Activated naive CD8-positive, alpha-beta T cell treated with anti-CD3 and anti-CD28 coated beads, Interleukin-2, amount 50 U/mL, for 24 hours (primary cell): ENCODE measurements at regions not wholly inside any gene's neighbourhood (a gene's known extent, or its start where the extent isn't known, plus 50 kb on each side); places are given as distances from the start of the nearest gene placed in this dataset.
"Not testable (repeated sequence)": the region's sequence is repeated elsewhere in the genome, so short reads cannot be mapped to it uniquely, and the experiment has no call there.

Source experiments
- ATAC-seq: fragments of 150-1000 bp; cut with Tn5 transposase; one replicate; pipeline ENCODE4 v1.10.0; 2021
- DNase-seq: peaks from one replicate; pipeline ENCODE4 v3.0.0; 2021
- H3K27ac Mint-ChIP-seq: one replicate; pipeline ENCODE4 v1.8.0; 2021; ENCODE audit warnings: mild to moderate bottlenecking, mixed read lengths
- H3K27me3 Mint-ChIP-seq: one replicate; pipeline ENCODE4 v1.8.0; 2021; ENCODE audit warnings: mixed read lengths
- H3K36me3 Mint-ChIP-seq: one replicate; pipeline ENCODE4 v1.8.0; 2021; ENCODE audit warnings: low read depth, mixed read lengths
- H3K4me1 Mint-ChIP-seq: one replicate; pipeline ENCODE4 v1.8.0; 2021; ENCODE audit warnings: mixed read lengths
- H3K4me3 Mint-ChIP-seq: one replicate; pipeline ENCODE4 v1.8.0; 2021; ENCODE audit warnings: mild to moderate bottlenecking, moderate library complexity, mixed read lengths
- H3K9me3 Mint-ChIP-seq: one replicate; pipeline ENCODE4 v1.8.0; 2021; ENCODE audit warnings: mixed read lengths

GRCh38 chr4:28436191-28437080 is 1575.8 kb downstream of the STIM2 start:
- Mint-ChIP-seq H3K27ac (no peak overlapping the region), H3K4me1 (no peaks in the 10 kb centered on the region), H3K36me3 (no peaks in the 10 kb centered on the region), H3K9me3 (peaks cover 3% of the 10 kb centered on the region), H3K4me3 (no peak overlapping the region), H3K27me3 (no peaks in the 10 kb centered on the region)
- ATAC-seq: no peak
- DNase-seq: no peak

- ATAC-seq: no peak
- H3K36me3 Mint-ChIP-seq: no peaks in the 10 kb centered on the region
- no peaks in the 10 kb centered on the region for H3K4me1 Mint-ChIP-seq
- peaks cover 11% of the 10 kb centered on the region for H3K9me3 Mint-ChIP-seq
- no peak overlapping the region for H3K27ac Mint-ChIP-seq
- no peaks in the 10 kb centered on the region for H3K27me3 Mint-ChIP-seq
- no peak for DNase-seq
- no peak overlapping the region for H3K4me3 Mint-ChIP-seq
These were observed 1582.7 kb downstream of the STIM2 start for GRCh38 chr4:28443371-28443770.

GRCh38 chr4:28443801-28444412 is 1583.3 kb downstream of the STIM2 start:
- Mint-ChIP-seq H3K9me3 (peaks cover 11% of the 10 kb centered on the region), H3K27me3 (no peaks in the 10 kb centered on the region), H3K4me3 (no peak overlapping the region), H3K4me1 (no peaks in the 10 kb centered on the region), H3K36me3 (no peaks in the 10 kb centered on the region), H3K27ac (no peak overlapping the region)
- no peak for DNase-seq
- ATAC-seq: no peak

GRCh38 chr4:28444886-28445496 is 1584.3 kb downstream of the STIM2 start:
- Mint-ChIP-seq H3K4me3 (no peak overlapping the region), H3K9me3 (peaks cover 8% of the 10 kb centered on the region), H3K36me3 (no peaks in the 10 kb centered on the region), H3K27me3 (no peaks in the 10 kb centered on the region), H3K27ac (no peak overlapping the region), H3K4me1 (no peaks in the 10 kb centered on the region)
- ATAC-seq (no peak), DNase-seq (no peak)

GRCh38 chr4:28449085-28449484 is 1588.4 kb downstream of the STIM2 start:
- Mint-ChIP-seq H3K4me1 (no peaks in the 10 kb centered on the region), H3K9me3 (peaks cover 9% of the 10 kb centered on the region), H3K4me3 (no peak overlapping the region), H3K27me3 (no peaks in the 10 kb centered on the region), H3K27ac (no peak overlapping the region), H3K36me3 (no peaks in the 10 kb centered on the region)
- ATAC-seq: no peak
- no peak for DNase-seq

GRCh38 chr4:28451346-28451745 is 1590.7 kb downstream of the STIM2 start:
- H3K4me1 Mint-ChIP-seq: no peaks in the 10 kb centered on the region
- H3K36me3 Mint-ChIP-seq: no peaks in the 10 kb centered on the region
- no peak for DNase-seq
- H3K27me3 Mint-ChIP-seq: no peaks in the 10 kb centered on the region
- no peak overlapping the region for H3K4me3 Mint-ChIP-seq
- no peak for ATAC-seq
- H3K27ac Mint-ChIP-seq: no peak overlapping the region
- peaks cover 24% of the 10 kb centered on the region for H3K9me3 Mint-ChIP-seq

- Mint-ChIP-seq H3K4me3 (no peak overlapping the region), H3K4me1 (no peaks in the 10 kb centered on the region), H3K9me3 (no peaks in the 10 kb centered on the region), H3K27me3 (no peaks in the 10 kb centered on the region), H3K27ac (no peak overlapping the region), H3K36me3 (no peaks in the 10 kb centered on the region)
- DNase-seq (no peak), ATAC-seq (no peak)
These were observed 1602.4 kb downstream of the STIM2 start for GRCh38 chr4:28462766-28463700.

- ATAC-seq (no peak), DNase-seq (no peak)
- Mint-ChIP-seq H3K27me3 (no peaks in the 10 kb centered on the region), H3K36me3 (no peaks in the 10 kb centered on the region), H3K9me3 (no peaks in the 10 kb centered on the region), H3K27ac (no peak overlapping the region), H3K4me1 (no peaks in the 10 kb centered on the region), H3K4me3 (no peak overlapping the region)
These were observed 1604.2 kb downstream of the STIM2 start for GRCh38 chr4:28464823-28465222.

- not testable (repeated sequence) for H3K27ac Mint-ChIP-seq, H3K4me3 Mint-ChIP-seq, ATAC-seq, H3K9me3 Mint-ChIP-seq, H3K4me1 Mint-ChIP-seq, H3K36me3 Mint-ChIP-seq, DNase-seq, H3K27me3 Mint-ChIP-seq
These were observed 1606.2 kb downstream of the STIM2 start for GRCh38 chr4:28466886-28467285.

GRCh38 chr4:28469387-28469786 is 1608.7 kb downstream of the STIM2 start:
- no peak for DNase-seq
- H3K36me3 Mint-ChIP-seq: no peaks in the 10 kb centered on the region

GRCh38 chr4:28469886-28470285 is 1609.2 kb downstream of the STIM2 start:
- H3K4me1 Mint-ChIP-seq: no peaks in the 10 kb centered on the region
- H3K36me3 Mint-ChIP-seq: no peaks in the 10 kb centered on the region
- ATAC-seq: no peak
- H3K27ac Mint-ChIP-seq: no peak overlapping the region
- DNase-seq: no peak
- H3K9me3 Mint-ChIP-seq: peaks cover 10% of the 10 kb centered on the region
- H3K4me3 Mint-ChIP-seq: no peak overlapping the region
- H3K27me3 Mint-ChIP-seq: no peaks in the 10 kb centered on the region

More at GRCh38 chr4:28469387-28469786, 1608.7 kb downstream of the STIM2 start:
- no peaks in the 10 kb centered on the region for H3K4me1 Mint-ChIP-seq
- no peaks in the 10 kb centered on the region for H3K27me3 Mint-ChIP-seq
- peaks cover 10% of the 10 kb centered on the region for H3K9me3 Mint-ChIP-seq
- H3K27ac Mint-ChIP-seq: no peak overlapping the region
- no peak overlapping the region for H3K4me3 Mint-ChIP-seq
- ATAC-seq: no peak

- Mint-ChIP-seq H3K4me3 (no peak overlapping the region), H3K27ac (no peak overlapping the region), H3K4me1 (no peaks in the 10 kb centered on the region), H3K36me3 (no peaks in the 10 kb centered on the region), H3K27me3 (no peaks in the 10 kb centered on the region), H3K9me3 (peaks cover 10% of the 10 kb centered on the region)
- DNase-seq: no peak
- no peak for ATAC-seq
These were observed 1614.7 kb downstream of the STIM2 start for GRCh38 chr4:28475381-28475780.

- Mint-ChIP-seq H3K4me1 (no peaks in the 10 kb centered on the region), H3K4me3 (no peak overlapping the region), H3K27ac (no peak overlapping the region), H3K27me3 (no peaks in the 10 kb centered on the region), H3K9me3 (peaks cover 5% of the 10 kb centered on the region), H3K36me3 (no peaks in the 10 kb centered on the region)
- DNase-seq (no peak), ATAC-seq (no peak)
These were observed 1619.0 kb downstream of the STIM2 start for GRCh38 chr4:28479666-28480065.

- Mint-ChIP-seq H3K4me1 (no peaks in the 10 kb centered on the region), H3K9me3 (peaks cover 5% of the 10 kb centered on the region), H3K27me3 (no peaks in the 10 kb centered on the region)
These were observed 1620.9 kb downstream of the STIM2 start for GRCh38 chr4:28481565-28481964.

More at GRCh38 chr4:28481565-28481964, 1620.9 kb downstream of the STIM2 start:
- no peak for DNase-seq
- ATAC-seq: no peak
- Mint-ChIP-seq H3K36me3 (no peaks in the 10 kb centered on the region), H3K27ac (no peak overlapping the region), H3K4me3 (no peak overlapping the region)
